ENCODE measurements at regions not wholly inside any gene's neighbourhood (a gene's known extent, or its start where the extent isn't known, plus 50 kb on each side); places are given as distances from the start of the nearest gene placed in this dataset.

DNA sequence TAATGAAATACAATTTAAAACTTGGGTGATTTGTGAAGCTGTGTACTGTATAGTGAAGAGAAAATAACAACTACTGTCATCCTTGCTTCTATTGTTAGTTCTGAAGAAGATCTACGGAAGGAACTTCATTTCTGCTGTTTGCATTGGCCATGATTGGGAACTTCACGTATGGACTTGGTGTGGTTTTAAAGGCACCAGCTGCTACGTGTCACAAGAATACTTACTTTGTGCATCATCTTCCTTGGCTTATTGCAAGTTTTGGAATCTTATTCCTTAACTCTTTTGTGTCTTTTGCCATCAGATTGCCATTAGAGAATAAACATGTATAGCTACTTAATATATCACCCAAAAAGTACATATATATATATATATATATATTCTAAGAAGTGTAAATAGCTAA is 75.0 kb upstream of the VEPH1 start:
- H3K27ac ChIP-seq (replicated peaks in 1 of 4) = no peak overlapping the region
- H3K27me3 ChIP-seq = no peaks in the 10 kb centered on the region
- 42% methylated on average over 3 of the region's 3 CpGs for WGBS
- no peaks in the 10 kb centered on the region for H3K36me3 ChIP-seq
- TF ChIP-seq POLR2AphosphoS5 (IDR thresholded peaks at IDR 0.05) = no peak
- no peak for TF ChIP-seq POLR2A (IDR thresholded peaks at IDR 0.05; ENCODE audit: low read depth)
- TF ChIP-seq EP300 (IDR thresholded peaks at IDR 0.05) = no peak
- TF ChIP-seq, protein P1, sequence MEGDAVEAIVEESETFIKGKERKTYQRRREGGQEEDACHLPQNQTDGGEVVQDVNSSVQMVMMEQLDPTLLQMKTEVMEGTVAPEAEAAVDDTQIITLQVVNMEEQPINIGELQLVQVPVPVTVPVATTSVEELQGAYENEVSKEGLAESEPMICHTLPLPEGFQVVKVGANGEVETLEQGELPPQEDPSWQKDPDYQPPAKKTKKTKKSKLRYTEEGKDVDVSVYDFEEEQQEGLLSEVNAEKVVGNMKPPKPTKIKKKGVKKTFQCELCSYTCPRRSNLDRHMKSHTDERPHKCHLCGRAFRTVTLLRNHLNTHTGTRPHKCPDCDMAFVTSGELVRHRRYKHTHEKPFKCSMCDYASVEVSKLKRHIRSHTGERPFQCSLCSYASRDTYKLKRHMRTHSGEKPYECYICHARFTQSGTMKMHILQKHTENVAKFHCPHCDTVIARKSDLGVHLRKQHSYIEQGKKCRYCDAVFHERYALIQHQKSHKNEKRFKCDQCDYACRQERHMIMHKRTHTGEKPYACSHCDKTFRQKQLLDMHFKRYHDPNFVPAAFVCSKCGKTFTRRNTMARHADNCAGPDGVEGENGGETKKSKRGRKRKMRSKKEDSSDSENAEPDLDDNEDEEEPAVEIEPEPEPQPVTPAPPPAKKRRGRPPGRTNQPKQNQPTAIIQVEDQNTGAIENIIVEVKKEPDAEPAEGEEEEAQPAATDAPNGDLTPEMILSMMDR (IDR thresholded peaks at IDR 0.05) = no peak
- no peaks in the 10 kb centered on the region for H3K9me3 ChIP-seq
- H3K4me3 ChIP-seq = no peak overlapping the region
- peak; percentile 4 for DNase-seq (ENCODE audit: extremely low spot score)
- intact Hi-C loops (cut with DNase I) = no loop called here
- H3K4me1 ChIP-seq = no peaks in the 10 kb centered on the region

DNA sequence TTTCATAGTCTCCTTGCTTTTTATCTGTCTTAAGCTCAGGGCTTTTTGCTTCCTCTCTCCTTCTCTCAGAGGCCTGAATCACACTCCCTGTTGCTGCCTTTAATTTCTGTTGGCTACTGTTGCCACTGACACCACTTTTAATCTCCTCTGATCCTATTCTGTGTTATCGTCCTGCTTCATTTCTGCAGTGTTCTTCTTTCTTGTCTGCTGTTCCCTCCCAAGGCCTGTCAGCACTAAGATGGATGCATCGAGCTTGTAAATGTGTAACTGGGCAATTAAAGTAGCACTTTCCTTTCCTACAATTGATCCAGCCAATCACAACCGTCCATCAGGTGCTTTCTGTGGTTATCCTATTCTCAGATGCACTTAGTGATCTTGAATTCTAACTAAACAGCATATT is 71.3 kb upstream of the VEPH1 start:
- H3K36me3 ChIP-seq = no peaks in the 10 kb centered on the region
- H3K9me3 ChIP-seq = no peaks in the 10 kb centered on the region
- H3K27ac ChIP-seq (replicated peaks in 1 of 4) = no peak overlapping the region
- intact Hi-C loops (cut with DNase I) = loop anchor here (2.0 kb wide), 1 partner anchor 42 kb away; no protein-coding TSS in a partner anchor
- no peaks in the 10 kb centered on the region for H3K4me1 ChIP-seq
- 81% methylated on average over 3 of the region's 3 CpGs for WGBS
- H3K4me3 ChIP-seq = no peak overlapping the region
- no peak for DNase-seq (ENCODE audit: extremely low spot score)
- TF ChIP-seq POLR2A (IDR thresholded peaks at IDR 0.05; ENCODE audit: low read depth) (no peak), EP300 (IDR thresholded peaks at IDR 0.05) (no peak), POLR2AphosphoS5 (IDR thresholded peaks at IDR 0.05) (no peak)
- TF ChIP-seq, protein P1 (IDR thresholded peaks at IDR 0.05) = no peak
- H3K27me3 ChIP-seq = no peaks in the 10 kb centered on the region

DNA sequence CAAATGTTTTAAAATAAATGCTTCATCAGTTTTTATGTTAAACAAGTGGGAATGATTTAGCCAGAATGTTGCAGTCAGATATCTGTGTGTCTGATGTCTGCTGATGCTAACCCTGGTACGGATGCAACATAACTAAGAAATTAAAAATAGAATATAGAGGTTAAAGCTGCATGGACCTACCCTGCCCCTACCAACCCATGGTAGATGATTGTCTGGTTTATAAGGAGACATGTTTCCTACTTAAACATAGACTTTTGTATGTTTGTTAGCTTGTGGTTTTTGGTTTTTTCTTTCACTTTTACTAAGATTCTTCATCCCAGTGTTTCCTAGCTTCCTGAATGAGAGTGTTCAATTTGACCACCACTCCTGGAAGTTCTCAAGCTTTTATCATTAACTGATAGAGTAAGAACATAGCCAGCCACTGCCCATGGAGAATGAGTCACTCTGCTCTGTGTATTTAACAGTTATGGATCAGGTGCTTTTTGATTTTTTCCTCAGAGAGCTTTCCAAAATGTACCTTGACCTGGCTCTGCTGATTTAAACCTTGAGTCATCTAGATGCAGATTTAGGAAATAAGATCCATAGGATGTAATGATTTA is 70.7 kb upstream of the VEPH1 start:
- WGBS = 84% methylated on average over 1 of the region's 1 CpG
- no peak for DNase-seq (ENCODE audit: extremely low spot score)
- Histone ChIP-seq H3K27me3 (no peaks in the 10 kb centered on the region), H3K4me3 (no peak overlapping the region), H3K36me3 (no peaks in the 10 kb centered on the region), H3K27ac (replicated peaks in 1 of 4) (no peak overlapping the region), H3K9me3 (no peaks in the 10 kb centered on the region), H3K4me1 (no peaks in the 10 kb centered on the region)
- intact Hi-C loops (cut with DNase I) = loop anchor here (2.0 kb wide), 1 partner anchor 41 kb away; no protein-coding TSS in a partner anchor
- no peak for TF ChIP-seq POLR2AphosphoS5 (IDR thresholded peaks at IDR 0.05)
- TF ChIP-seq EP300 (IDR thresholded peaks at IDR 0.05) = no peak
- TF ChIP-seq, protein P1 (IDR thresholded peaks at IDR 0.05) = no peak
- TF ChIP-seq POLR2A (IDR thresholded peaks at IDR 0.05; ENCODE audit: low read depth) = no peak

DNA sequence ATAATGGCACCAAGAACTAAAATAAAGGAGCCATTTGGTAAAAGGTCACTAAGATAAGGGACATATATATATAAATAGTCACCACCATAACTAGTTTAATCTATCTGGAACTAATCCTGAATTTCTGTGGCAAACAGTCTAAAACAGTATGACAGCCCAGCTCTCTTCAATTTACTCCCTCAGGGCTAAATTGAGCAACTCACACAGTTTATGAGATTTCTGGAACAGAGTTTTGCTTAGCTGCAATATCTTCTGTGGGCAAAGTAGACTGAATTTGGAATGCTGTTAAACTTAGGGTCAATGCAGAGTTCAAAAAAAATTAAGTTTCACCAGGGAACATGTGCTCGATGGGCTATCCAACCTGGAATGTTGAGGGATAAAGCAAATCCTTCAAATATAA is 70.1 kb upstream of the VEPH1 start:
- Histone ChIP-seq H3K4me1 (no peaks in the 10 kb centered on the region), H3K27me3 (no peaks in the 10 kb centered on the region), H3K27ac (replicated peaks in 1 of 4) (no peak overlapping the region), H3K9me3 (no peaks in the 10 kb centered on the region), H3K36me3 (no peaks in the 10 kb centered on the region), H3K4me3 (no peak overlapping the region)
- TF ChIP-seq EP300 (IDR thresholded peaks at IDR 0.05) (no peak), POLR2AphosphoS5 (IDR thresholded peaks at IDR 0.05) (no peak), POLR2A (IDR thresholded peaks at IDR 0.05; ENCODE audit: low read depth) (no peak)
- TF ChIP-seq, protein P1 (IDR thresholded peaks at IDR 0.05) = no peak
- WGBS = 74% methylated on average over 1 of the region's 1 CpG
- DNase-seq (ENCODE audit: extremely low spot score) = peak; percentile 8
- intact Hi-C loops (cut with DNase I) = no loop called here
